Left ventricle myocardium superior (tissue), 1 donor: ENCODE measurements at regions not wholly inside any gene's neighbourhood (a gene's known extent, or its start where the extent isn't known, plus 50 kb on each side); places are given as distances from the start of the nearest gene placed in this dataset.
A peak's percentile ranks its signal among the peaks of the same experiment; 100 is the strongest.

Source experiments
- ATAC-seq: fragments of 200-7000 bp; cut with Tn5 transposase; one replicate; pipeline ENCODE4 v1.9.1; 2020; ENCODE audit warnings: mild to moderate bottlenecking, moderate library complexity
- DNase-seq: peaks from one replicate; pipeline ENCODE4 v3.0.0-alpha.2; 2020
- intact Hi-C: fragments of 100-400 bp; cut with micrococcal nuclease; formaldehyde crosslinking; loops from one replicate; pipeline ENCODE4 v1.11.0; 2022
- donor health status: DM: no; HTN: yes; CAD: no; lungs with severe emphysema.

DNA sequence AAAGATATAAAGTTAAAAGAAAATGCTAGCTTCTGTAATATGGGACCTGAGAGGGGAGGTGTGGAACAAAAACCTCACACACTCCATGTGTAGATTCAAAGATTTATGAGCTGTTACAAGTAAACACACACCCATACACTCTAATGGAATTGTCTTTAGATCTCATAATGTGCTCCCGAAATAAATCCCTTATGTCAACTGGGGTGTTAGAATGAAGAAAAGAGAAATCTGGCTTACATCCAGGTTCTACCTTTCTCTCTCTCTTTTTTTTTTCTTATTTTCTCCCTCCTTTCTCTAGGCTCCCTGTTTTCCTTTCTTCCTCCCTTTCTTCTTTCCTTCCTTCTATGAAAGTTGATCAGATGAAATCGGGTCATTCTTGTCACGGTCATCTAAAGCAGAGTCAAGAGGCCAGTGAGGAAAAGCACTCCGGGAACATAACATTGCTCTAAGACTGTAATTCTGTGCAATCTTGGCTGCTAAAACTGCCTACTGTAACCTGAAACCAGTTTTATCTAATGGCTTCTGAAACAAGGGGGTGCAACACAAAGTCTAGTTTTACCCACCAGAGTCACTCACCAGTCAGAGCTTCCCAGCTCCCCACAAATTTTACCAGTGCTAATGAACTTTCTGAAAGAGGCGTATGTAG, 68.3 kb upstream of the BTBD3 start:
- ATAC-seq (no peak), DNase-seq (no peak)
- intact Hi-C loops, result no loop called here

DNA sequence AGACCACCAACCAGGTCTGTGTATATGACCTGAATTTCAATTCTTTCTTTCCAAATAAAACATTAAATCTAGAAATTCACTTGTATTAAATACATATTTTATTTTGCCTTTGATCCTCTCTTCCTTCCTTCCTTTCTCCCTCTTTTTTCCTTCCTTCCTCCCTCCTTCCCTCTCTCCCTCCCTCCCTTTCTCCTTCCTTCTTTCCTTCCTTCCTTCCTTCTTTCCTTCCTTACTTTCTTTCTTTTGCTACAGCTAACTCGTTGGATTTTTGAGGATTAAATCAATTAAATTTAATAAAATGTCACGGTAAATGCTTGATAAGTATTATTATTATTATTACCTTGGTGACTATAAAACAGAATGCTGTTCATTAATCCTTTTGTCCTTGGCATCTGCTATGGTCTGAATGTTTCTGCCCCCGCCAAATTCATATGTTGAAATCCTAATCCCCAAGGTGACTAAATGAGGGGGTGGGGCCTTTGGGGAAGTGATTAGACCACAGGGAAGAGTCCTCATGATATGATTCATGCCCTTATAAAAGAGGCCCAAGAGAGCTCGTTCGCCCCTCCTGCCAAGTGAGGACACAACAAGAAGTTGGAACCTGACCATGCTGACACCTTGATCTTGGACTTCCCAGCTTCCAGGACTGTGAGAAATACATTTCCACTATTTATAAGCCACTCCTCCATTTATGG, 67.6 kb upstream of the BTBD3 start:
- intact Hi-C loops, result no loop called here
- DNase-seq, result no peak
- peak; percentile 19 for ATAC-seq

DNA sequence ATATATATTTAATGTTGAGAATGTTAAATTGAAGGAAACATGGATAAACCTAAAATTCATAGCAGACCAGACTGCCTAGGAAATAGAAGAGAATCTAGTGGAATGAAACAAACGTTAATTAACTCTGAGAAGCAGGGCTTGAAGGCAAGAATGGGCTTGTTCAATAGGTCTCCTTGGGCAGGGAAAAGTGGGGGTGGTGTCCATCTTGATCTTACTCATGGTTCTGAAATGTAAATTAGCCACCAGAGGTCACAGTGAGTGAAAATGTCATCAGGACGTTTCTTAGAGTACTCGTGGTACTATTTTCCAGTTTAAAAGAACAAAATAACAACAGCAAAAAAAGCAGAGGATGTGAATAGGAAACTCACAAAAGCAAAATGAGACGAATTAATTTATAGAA, 66.8 kb upstream of the BTBD3 start:
- ATAC-seq (no peak), DNase-seq (no peak)
- intact Hi-C loops, result no loop called here

DNA sequence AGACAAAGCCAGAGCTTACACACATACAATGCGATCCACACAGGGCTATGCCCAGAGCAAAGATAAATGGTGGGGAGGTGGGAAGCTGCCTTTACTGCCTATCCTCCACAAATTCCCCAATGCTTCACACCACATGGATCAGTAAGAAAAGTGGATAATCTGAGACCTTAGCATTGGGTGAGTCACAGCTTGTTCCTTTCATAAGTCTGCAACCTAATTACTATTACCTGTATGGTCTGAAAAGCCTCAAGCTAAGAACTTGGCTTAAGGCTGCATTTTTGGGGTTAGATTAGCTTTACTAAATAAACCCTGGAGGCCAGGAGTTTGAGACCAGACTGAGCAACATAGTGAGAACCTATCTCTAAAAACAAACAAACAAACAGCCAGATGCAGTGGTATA, 66.0 kb upstream of the BTBD3 start:
- ATAC-seq (no peak), DNase-seq (no peak)
- intact Hi-C loops, result no loop called here

DNA sequence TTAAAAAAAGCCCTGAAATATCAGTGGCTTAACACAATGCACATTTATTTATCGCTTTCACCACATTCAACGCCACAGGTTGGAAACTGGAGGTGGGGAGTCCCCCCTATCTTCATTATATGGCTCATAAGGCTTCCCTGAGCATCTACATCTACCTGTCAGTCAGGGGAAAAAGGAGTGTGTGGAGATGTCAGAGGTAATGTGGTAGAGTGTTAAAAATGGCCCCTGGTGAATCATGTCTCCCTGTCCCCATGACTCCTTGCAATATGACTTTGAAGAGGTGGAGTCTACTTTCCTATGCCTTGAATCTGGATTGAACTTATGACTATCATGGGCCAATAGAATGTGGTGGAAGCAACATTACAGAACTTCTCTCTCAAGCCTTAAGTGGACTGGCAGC, 65.5 kb upstream of the BTBD3 start:
- ATAC-seq (no peak), DNase-seq (no peak)

DNA sequence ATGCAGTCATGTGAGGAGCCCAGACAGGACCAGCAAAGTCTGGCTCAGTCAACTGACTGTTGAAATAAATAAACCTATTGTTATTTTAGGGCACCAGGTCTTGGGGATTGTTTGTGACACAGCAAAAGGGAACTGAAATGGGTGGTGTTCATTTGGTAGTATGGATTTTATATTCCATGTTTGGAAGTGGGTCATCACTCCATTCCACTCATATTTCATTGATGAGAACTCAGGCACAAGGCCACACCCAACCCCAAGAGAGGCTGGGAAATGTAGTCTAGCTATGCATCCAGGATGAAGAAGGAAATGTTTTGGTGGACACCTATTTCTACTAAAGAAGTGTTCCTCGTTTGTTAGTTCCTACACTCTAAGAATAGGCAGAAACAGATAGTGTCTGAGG, 64.9 kb upstream of the BTBD3 start:
- ATAC-seq, result no peak
- intact Hi-C loops, result no loop called here
- no peak for DNase-seq

More for the DNA sequence above, 65.5 kb upstream of the BTBD3 start:
- intact Hi-C loops, result no loop called here

DNA sequence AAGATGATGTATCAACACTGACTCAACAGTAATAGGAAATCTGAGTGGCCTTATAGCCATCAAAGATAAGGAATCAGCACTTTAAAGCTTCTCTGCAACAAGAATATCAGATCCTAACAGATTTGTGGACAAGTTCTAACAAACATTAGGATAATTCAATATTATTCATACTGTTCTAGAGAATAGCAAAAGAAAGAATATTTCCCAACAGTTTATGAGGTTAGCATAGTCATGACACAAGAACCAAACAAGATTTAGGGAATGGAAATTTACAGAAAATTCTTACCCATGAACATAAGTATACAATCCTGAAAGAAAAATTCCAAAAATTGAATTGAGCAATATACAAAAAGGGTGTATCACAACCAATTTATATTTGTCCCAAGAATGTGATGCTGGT, 64.3 kb upstream of the BTBD3 start:
- ATAC-seq, result no peak
- intact Hi-C loops, result no loop called here

DNA sequence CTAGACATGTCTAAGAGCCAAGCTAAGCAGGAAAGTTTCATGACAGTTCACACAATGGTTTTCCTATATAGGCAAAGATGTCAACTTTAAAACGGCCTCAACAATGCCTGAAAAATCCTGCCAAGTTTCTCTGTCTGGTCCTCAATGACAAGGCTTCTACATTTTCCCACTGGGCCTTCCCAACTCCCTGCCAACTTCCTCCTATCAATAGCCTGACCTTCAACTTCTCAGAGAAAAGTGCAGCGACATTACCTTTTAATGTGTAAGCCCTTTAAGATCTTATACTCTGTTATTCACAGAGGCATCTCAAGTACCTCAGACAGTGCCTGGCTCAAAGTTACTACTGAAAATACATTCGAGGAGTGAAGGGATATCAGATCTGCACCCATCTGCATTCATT, 56.2 kb upstream of the BTBD3 start:
- intact Hi-C loops, result no loop called here
- no peak for ATAC-seq

More for the DNA sequence above, 64.3 kb upstream of the BTBD3 start:
- DNase-seq, result no peak

DNA sequence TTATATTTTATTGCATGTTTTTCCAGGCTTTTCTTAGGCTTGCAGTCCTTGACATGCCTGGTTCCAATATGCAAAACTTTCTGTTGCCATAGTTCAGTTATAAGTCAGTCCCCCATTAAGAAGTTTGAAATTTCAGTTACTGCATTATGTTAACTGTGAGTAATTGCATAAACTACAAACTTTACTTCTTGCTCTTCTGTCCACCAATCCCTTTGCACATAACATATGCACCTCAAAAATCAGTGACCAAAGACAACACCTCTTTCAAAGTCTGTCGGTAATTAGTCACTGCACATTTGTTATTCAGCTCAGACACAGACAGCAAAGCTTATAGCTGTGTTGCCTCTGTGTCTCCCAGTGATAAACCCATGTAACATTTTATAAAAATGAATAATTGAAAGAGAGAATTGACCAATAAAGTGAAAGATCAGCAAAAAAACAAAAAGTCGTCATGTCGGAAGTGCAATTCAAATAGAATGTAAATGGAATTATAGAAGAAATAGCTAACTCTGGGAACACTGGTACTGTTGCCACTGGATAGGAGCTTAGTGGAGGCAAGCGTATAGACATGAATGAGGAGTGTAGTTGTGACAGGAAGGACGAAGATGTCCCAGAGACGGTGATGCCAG, 50.3 kb upstream of the BTBD3 start:
- intact Hi-C loops, result no loop called here
- DNase-seq (no peak), ATAC-seq (no peak)

More for the DNA sequence above, 56.2 kb upstream of the BTBD3 start:
- DNase-seq, result no peak
